Thyroid gland (tissue), 4 donors: ENCODE measurements at regions not wholly inside any gene's neighbourhood (a gene's known extent, or its start where the extent isn't known, plus 50 kb on each side); places are given as distances from the start of the nearest gene placed in this dataset.

ENCODE experiments used
- DNase-seq, 2 donors: peaks; one replicate each; pipeline ENCODE4 v3.0.0-alpha.2; 2019
- H3K27ac ChIP-seq, 3 donors: fragments of 200-600 bp; sonication (generic); 1 replicate in 2 of 3; 2 replicates in 1 of 3; pipeline ENCODE4 v1.5.1; 2016 to 2019; ENCODE audit warnings: mild to moderate bottlenecking in 1 of 3, moderate library complexity in 1 of 3
- H3K27me3 ChIP-seq: fragments of 200-600 bp; sonication (generic); one replicate; pipeline ENCODE4 v1.5.1; 2019
- H3K36me3 ChIP-seq, 2 donors: fragments of 200-600 bp; sonication (generic); one replicate each; pipeline ENCODE4 v1.5.1; 2016 to 2019
- H3K4me1 ChIP-seq, 2 donors: fragments of 200-600 bp; sonication (generic); one replicate each; pipeline ENCODE4 v1.5.1; 2017 to 2019
- H3K4me3 ChIP-seq, 3 donors: fragments of 200-600 bp; sonication (generic); replicated peaks in 1 of 3; 1 replicate in 2 of 3; 2 replicates in 1 of 3; pipeline ENCODE4 v1.5.1; 2016; ENCODE audit warnings: mild to moderate bottlenecking in 1 of 3
- H3K9me3 ChIP-seq: fragments of 200-600 bp; sonication (generic); one replicate; pipeline ENCODE4 v1.5.1; 2017
- CTCF ChIP-seq, 6 experiments: fragments of 200-600 bp in 3 of 6; fragments of 450-650 bp in 3 of 6; sonication (generic) in 3 of 6; IDR thresholded peaks; one replicate each; pipeline ENCODE4 v1.5.1; 2016 to 2019; ENCODE audit warnings: antibody characterized with exemption in 6 of 6, mild to moderate bottlenecking in 2 of 6, inconsistent platforms in 1 of 6, moderate library complexity in 1 of 6
- POLR2A ChIP-seq, 2 donors: fragments of 450-650 bp; IDR thresholded peaks; one replicate each; pipeline ENCODE4 v1.6.1; 2017; ENCODE audit warnings: antibody characterized with exemption in 2 of 2, mild to moderate bottlenecking in 2 of 2, moderate library complexity in 1 of 2
- WGBS, 2 donors: methylation state at CpG; one replicate each; pipeline ENCODE4 v1.1.5; 2017; 5-methylcytosine and 5-hydroxymethylcytosine counted together
- intact Hi-C: fragments of 100-400 bp; cut with DNase I; formaldehyde crosslinking; loops from one replicate; pipeline ENCODE4 v1.15.1; 2023

DNA sequence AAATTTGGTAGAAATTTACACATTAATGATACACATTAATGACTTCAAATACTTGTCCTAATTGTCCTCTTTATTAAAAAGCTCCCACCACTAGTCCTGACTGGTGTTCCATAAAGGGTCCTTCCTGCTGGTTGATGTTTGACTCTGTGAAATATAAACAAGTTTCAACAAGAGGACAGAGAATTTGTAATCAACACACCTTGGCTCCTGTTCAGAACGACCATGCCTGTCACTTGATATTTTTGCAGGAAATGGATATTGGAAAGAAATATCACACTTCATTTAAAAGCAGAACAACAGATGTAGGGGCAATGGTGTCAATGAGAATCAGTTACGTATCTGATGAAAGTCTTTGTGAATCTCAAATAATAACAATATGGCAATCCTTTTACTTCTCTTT is 211.7 kb downstream of the ENC1 start:
- no peak overlapping the region for H3K27ac ChIP-seq
- no peak for TF ChIP-seq POLR2A (IDR thresholded peaks at IDR 0.05)
- TF ChIP-seq CTCF (IDR thresholded peaks at IDR 0.05), result no peak
- intact Hi-C loops, result no loop called here
- 59 to 76% methylated on average over 2 of the region's 2 CpGs for WGBS, 2 donors
- no peak overlapping the region for H3K4me3 ChIP-seq
- no peak for DNase-seq
- no peaks in the 10 kb centered on the region for H3K4me1 ChIP-seq
- H3K27me3 ChIP-seq, result no peaks in the 10 kb centered on the region
- H3K36me3 ChIP-seq, result no peaks in the 10 kb centered on the region
- no peaks in the 10 kb centered on the region for H3K9me3 ChIP-seq

DNA sequence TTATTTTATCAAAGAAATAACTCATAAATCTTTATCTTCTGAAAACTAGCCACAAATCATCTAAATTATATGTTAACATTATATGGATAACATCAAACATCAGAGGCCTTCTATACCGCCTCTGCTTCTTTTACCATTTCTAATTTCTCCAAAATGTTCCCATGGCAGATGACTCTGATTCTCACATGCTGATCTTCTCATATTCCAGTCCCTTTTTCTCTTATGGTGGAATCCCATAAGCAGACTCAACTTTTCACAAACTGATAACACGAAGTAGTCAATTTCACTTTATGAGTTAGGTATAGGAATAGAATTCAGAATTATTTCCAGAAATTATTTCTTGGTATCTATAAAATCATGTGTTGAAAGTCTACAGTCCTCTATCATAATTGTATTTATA is 212.3 kb downstream of the ENC1 start:
- Histone ChIP-seq H3K4me1 (no peaks in the 10 kb centered on the region), H3K9me3 (no peaks in the 10 kb centered on the region), H3K27me3 (no peaks in the 10 kb centered on the region), H3K36me3 (no peaks in the 10 kb centered on the region), H3K4me3 (no peak overlapping the region), H3K27ac (no peak overlapping the region)
- TF ChIP-seq POLR2A (IDR thresholded peaks at IDR 0.05), result no peak
- no peak for TF ChIP-seq CTCF (IDR thresholded peaks at IDR 0.05)
- 93 to 95% methylated on average over 2 of the region's 2 CpGs for WGBS, 2 donors
- DNase-seq, result no peak
- intact Hi-C loops, result no loop called here

DNA sequence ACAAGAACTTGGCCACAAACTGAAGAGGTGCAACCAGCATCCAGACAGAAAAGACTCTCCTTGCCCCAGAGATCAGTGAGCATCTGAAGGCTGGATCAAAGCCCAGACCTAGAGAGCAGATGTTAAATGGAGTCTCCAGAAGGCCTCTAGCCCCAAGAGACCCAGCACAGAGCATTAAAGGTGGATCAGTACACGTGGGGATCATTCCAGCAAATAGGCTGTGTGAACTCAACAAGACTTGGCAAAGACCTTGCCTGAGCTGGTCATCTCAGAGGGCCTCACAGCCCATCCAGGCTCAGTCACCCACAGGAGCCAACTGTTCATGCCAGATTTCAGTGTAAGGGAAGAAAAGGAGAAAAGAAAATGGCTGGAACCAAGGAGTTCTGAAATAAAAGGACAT is 214.0 kb downstream of the ENC1 start:
- Histone ChIP-seq H3K9me3 (no peaks in the 10 kb centered on the region), H3K4me3 (no peak overlapping the region), H3K27me3 (no peaks in the 10 kb centered on the region), H3K4me1 (no peaks in the 10 kb centered on the region), H3K27ac (no peak overlapping the region), H3K36me3 (no peaks in the 10 kb centered on the region)
- DNase-seq, result no peak
- 21 to 89% methylated on average over 1 of the region's 1 CpG for WGBS, 2 donors
- intact Hi-C loops, result no loop called here
- TF ChIP-seq POLR2A (IDR thresholded peaks at IDR 0.05) (no peak), CTCF (IDR thresholded peaks at IDR 0.05) (no peak)

- Histone ChIP-seq H3K4me3 (no peak overlapping the region), H3K27ac (no peak overlapping the region), H3K27me3 (no peaks in the 10 kb centered on the region), H3K36me3 (no peaks in the 10 kb centered on the region), H3K9me3 (no peaks in the 10 kb centered on the region), H3K4me1 (no peaks in the 10 kb centered on the region)
- no peak for DNase-seq
- intact Hi-C loops, result no loop called here
- TF ChIP-seq CTCF (IDR thresholded peaks at IDR 0.05), result no peak
- no peak for TF ChIP-seq POLR2A (IDR thresholded peaks at IDR 0.05)
- 84 to 92% methylated on average over 5 of the region's 5 CpGs for WGBS, 2 donors
Observed at GRCh38 chr5:74424162-74424868, 216.2 kb downstream of the ENC1 start.

GRCh38 chr5:74423383-74423782 is 217.1 kb downstream of the ENC1 start:
- Histone ChIP-seq H3K4me1 (no peaks in the 10 kb centered on the region), H3K36me3 (no peaks in the 10 kb centered on the region), H3K9me3 (no peaks in the 10 kb centered on the region), H3K27ac (no peak overlapping the region), H3K27me3 (no peaks in the 10 kb centered on the region), H3K4me3 (no peak overlapping the region)
- no peak for DNase-seq
- no peak for TF ChIP-seq POLR2A (IDR thresholded peaks at IDR 0.05)
- intact Hi-C loops, result no loop called here
- 90 to 97% methylated on average over 1 of the region's 1 CpG for WGBS, 2 donors
